CD4-positive, alpha-beta T cell (primary cell): ENCODE measurements at regions not wholly inside any gene's neighbourhood (a gene's known extent, or its start where the extent isn't known, plus 50 kb on each side); places are given as distances from the start of the nearest gene placed in this dataset.

ENCODE experiments used
- ATAC-seq: fragments of 200-7000 bp; cut with Tn5 transposase; one replicate; pipeline ENCODE4 v1.10.0; 2022; ENCODE audit warnings: mild to moderate bottlenecking; ENCODE audit not compliant: poor library complexity
- CTCF ChIA-PET: fragments of 350-600 bp; sonication (Branson Sonifier 250); formaldehyde crosslinking; loops from one replicate; lab custom pipeline; 2021; ENCODE audit warnings: antibody characterized with exemption, inconsistent platforms; lab: Charles Lee
- POLR2A ChIA-PET: fragments of 350-600 bp; sonication (Branson Sonifier 250); formaldehyde crosslinking; loops from one replicate; lab custom pipeline; 2021; ENCODE audit warnings: antibody characterized with exemption, inconsistent platforms; lab: Charles Lee
- DNase-seq, 14 experiments: peaks; one replicate each; pipeline ENCODE4 v3.0.0-alpha.2; 2013 to 2020; ENCODE audit warnings: mixed read lengths in 2 of 14
- H3K27ac ChIP-seq, 2 donors: one replicate each; pipeline versions ENCODE4 v1.5.1 to v1.7.0; 2013; ENCODE audit warnings: low read length in 2 of 2, low read depth in 1 of 2, mild to moderate bottlenecking in 1 of 2
- H3K27me3 ChIP-seq, 2 experiments: 1 replicate in 1 of 2; 2 replicates in 1 of 2; pipeline versions ENCODE4 v1.6.1 to v1.7.0; 2013; ENCODE audit warnings: low read length in 2 of 2, control low read depth in 1 of 2, mild to moderate bottlenecking in 1 of 2, moderate library complexity in 1 of 2; ENCODE audit not compliant: insufficient read depth in 2 of 2, control insufficient read depth in 1 of 2
- H3K36me3 ChIP-seq: one replicate; pipeline ENCODE4 v1.6.1; 2013; ENCODE audit warnings: low read length, control low read depth; ENCODE audit not compliant: insufficient read depth
- H3K4me1 ChIP-seq: one replicate; pipeline ENCODE4 v1.6.1; 2013; ENCODE audit warnings: low read length, control low read depth; ENCODE audit not compliant: insufficient read depth
- H3K4me3 ChIP-seq: one replicate; pipeline ENCODE4 v1.5.1; 2013; ENCODE audit warnings: mild to moderate bottlenecking, low read length, moderate library complexity
- H3K9me3 ChIP-seq, 2 experiments: 1 replicate in 1 of 2; 2 replicates in 1 of 2; pipeline versions ENCODE4 v1.6.1 to v1.7.0; 2013; ENCODE audit warnings: low read length in 2 of 2, mild to moderate bottlenecking in 2 of 2, control low read depth in 1 of 2, moderate library complexity in 1 of 2; ENCODE audit not compliant: control insufficient read depth in 1 of 2, insufficient read depth in 1 of 2
- H3K27ac Mint-ChIP-seq: one replicate; pipeline ENCODE4 v1.8.0; 2020; ENCODE audit warnings: mixed read lengths
- H3K27me3 Mint-ChIP-seq: one replicate; pipeline ENCODE4 v1.8.0; 2021; ENCODE audit warnings: mixed read lengths
- H3K36me3 Mint-ChIP-seq: one replicate; pipeline ENCODE4 v1.8.0; 2021; ENCODE audit warnings: low read depth, mixed read lengths
- H3K4me1 Mint-ChIP-seq: one replicate; pipeline ENCODE4 v1.8.0; 2021; ENCODE audit warnings: low read depth, mixed read lengths
- H3K4me3 Mint-ChIP-seq: one replicate; pipeline ENCODE4 v1.8.0; 2020; ENCODE audit warnings: mild to moderate bottlenecking, mixed read lengths
- H3K9me3 Mint-ChIP-seq: one replicate; pipeline ENCODE4 v1.8.0; 2020; ENCODE audit warnings: mixed read lengths
- CTCF ChIP-seq: fragments of 200-600 bp; IDR thresholded peaks from one replicate; pipeline ENCODE4 v1.8.0; 2022; ENCODE audit warnings: antibody characterized with exemption, mild to moderate bottlenecking
- intact Hi-C, 2 experiments: fragments of 100-400 bp; cut with DNase I in 1 of 2; cut with micrococcal nuclease in 1 of 2; formaldehyde crosslinking; loops; one replicate each; pipeline versions ENCODE4 v1.15.1 to v1.9.0; 2023 to 2025; cut with DNase I, micrococcal nuclease

GRCh38 chr18:56294484-56295183 lies 343.8 kb downstream of the TXNL1 start:
- CTCF ChIA-PET: no interaction called here
- Mint-ChIP-seq H3K36me3 (no peaks in the 10 kb centered on the region), H3K27me3 (no peaks in the 10 kb centered on the region), H3K27ac (no peak overlapping the region), H3K4me3 (no peak overlapping the region), H3K9me3 (no peaks in the 10 kb centered on the region), H3K4me1 (no peaks in the 10 kb centered on the region)
- DNase-seq (peak in 1 of 14 experiments; percentile 1), ATAC-seq (no peak)
- no peaks in the 10 kb centered on the region for H3K4me1 ChIP-seq
- H3K27me3 ChIP-seq: no peaks in the 10 kb centered on the region
- no peak overlapping the region for H3K27ac ChIP-seq
- H3K4me3 ChIP-seq: no peak overlapping the region
- H3K9me3 ChIP-seq: no peaks in the 10 kb centered on the region
- POLR2A ChIA-PET: no interaction called here
- intact Hi-C loops: no loop called here
- no peaks in the 10 kb centered on the region for H3K36me3 ChIP-seq
- TF ChIP-seq CTCF: no peak

GRCh38 chr18:56291294-56291693 lies 347.1 kb downstream of the TXNL1 start:
- H3K27ac Mint-ChIP-seq: no peak overlapping the region
- no peaks in the 10 kb centered on the region for H3K27me3 Mint-ChIP-seq
- no peak overlapping the region for H3K4me3 ChIP-seq
- H3K4me1 Mint-ChIP-seq: no peaks in the 10 kb centered on the region
- intact Hi-C loops: no loop called here
- H3K9me3 ChIP-seq: no peaks in the 10 kb centered on the region
- no peak overlapping the region for H3K4me3 Mint-ChIP-seq
- CTCF ChIA-PET: no interaction called here
- POLR2A ChIA-PET: no interaction called here
- DNase-seq (no peak), ATAC-seq (no peak)
- no peak overlapping the region for H3K27ac ChIP-seq
- no peaks in the 10 kb centered on the region for H3K36me3 Mint-ChIP-seq
- H3K4me1 ChIP-seq: no peaks in the 10 kb centered on the region
- no peaks in the 10 kb centered on the region for H3K9me3 Mint-ChIP-seq
- no peaks in the 10 kb centered on the region for H3K36me3 ChIP-seq
- no peak for TF ChIP-seq CTCF
- H3K27me3 ChIP-seq: no peaks in the 10 kb centered on the region

GRCh38 chr18:56289381-56289780 lies 349.0 kb downstream of the TXNL1 start:
- Mint-ChIP-seq H3K36me3 (no peaks in the 10 kb centered on the region), H3K4me1 (no peaks in the 10 kb centered on the region), H3K27me3 (no peaks in the 10 kb centered on the region), H3K27ac (no peak overlapping the region), H3K4me3 (no peak overlapping the region), H3K9me3 (no peaks in the 10 kb centered on the region)
- Histone ChIP-seq H3K36me3 (no peaks in the 10 kb centered on the region), H3K27me3 (no peaks in the 10 kb centered on the region), H3K9me3 (peaks cover 0 to 3% of the 10 kb centered on the region in 2 experiments), H3K4me1 (no peaks in the 10 kb centered on the region), H3K4me3 (no peak overlapping the region), H3K27ac (no peak overlapping the region)
- ATAC-seq (no peak), DNase-seq (no peak)
- CTCF ChIA-PET: no interaction called here
- intact Hi-C loops: no loop called here
- TF ChIP-seq CTCF: no peak
- POLR2A ChIA-PET: no interaction called here
